Superior temporal gyrus (tissue), 1 donor: ENCODE measurements at regions not wholly inside any gene's neighbourhood (a gene's known extent, or its start where the extent isn't known, plus 50 kb on each side); places are given as distances from the start of the nearest gene placed in this dataset.

ENCODE experiments used
- DNase-seq: peaks from one replicate; pipeline ENCODE4 v3.0.0-alpha.2; 2016; ENCODE audit errors: extremely low spot score

- DNase-seq: peak; percentile 54
Measured at GRCh38 chr4:57689693-57690205, 579.6 kb upstream of the IGFBP7 start.

GRCh38 chr4:57682275-57682674, 572.1 kb upstream of the IGFBP7 start:
- DNase-seq: no peak

DNA sequence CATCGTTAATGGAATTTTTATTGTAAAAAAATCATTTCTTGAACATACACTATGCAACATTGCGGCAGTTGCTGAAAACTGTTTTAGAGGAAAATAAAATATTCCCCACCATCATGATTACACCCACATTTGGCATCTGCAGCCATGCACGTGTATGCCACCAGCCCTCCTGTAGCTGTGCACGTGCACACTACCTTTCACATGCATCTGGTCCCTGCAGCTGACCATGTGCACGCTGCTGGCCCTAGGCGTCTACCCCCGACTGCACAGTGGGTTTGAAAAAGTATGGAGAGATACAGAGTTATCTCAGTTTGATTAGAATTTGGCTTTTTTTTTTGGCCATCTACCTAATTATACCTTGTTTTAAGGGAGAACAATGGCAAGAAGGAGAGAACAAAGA, 569.8 kb upstream of the IGFBP7 start:
- no peak for DNase-seq

GRCh38 chr4:57676394-57676793, 566.2 kb upstream of the IGFBP7 start:
- DNase-seq: no peak

DNA sequence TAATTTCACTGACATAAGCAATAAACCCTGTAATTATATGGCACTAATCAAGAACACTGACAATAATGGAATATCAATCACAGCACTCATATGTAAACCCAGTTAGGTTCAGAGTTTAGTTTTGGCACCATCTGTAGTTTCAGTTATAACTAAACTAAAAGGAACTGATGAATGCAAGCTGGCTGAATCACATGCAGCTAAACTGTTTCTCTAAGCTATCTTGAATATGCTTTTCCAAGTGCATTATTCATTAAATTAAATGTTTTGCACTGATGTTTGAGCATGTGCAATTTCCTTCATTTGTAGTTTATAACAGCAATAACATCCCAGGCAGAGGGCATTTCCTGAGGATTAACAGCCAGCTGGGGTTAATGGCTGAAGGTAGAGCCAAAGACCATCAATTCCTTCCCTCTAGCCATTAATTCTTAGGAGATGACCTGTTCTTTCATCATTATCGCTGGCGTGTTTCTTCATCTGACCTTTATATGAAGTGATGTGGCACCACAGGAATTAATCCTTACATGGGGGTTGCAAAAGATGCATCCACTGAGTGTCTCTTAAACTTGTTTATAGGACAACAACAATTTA, 562.8 kb upstream of the IGFBP7 start:
- DNase-seq: no peak

GRCh38 chr4:57668621-57669020, 558.4 kb upstream of the IGFBP7 start:
- DNase-seq: no peak

GRCh38 chr4:57665806-57666205, 555.6 kb upstream of the IGFBP7 start:
- no peak for DNase-seq

DNA sequence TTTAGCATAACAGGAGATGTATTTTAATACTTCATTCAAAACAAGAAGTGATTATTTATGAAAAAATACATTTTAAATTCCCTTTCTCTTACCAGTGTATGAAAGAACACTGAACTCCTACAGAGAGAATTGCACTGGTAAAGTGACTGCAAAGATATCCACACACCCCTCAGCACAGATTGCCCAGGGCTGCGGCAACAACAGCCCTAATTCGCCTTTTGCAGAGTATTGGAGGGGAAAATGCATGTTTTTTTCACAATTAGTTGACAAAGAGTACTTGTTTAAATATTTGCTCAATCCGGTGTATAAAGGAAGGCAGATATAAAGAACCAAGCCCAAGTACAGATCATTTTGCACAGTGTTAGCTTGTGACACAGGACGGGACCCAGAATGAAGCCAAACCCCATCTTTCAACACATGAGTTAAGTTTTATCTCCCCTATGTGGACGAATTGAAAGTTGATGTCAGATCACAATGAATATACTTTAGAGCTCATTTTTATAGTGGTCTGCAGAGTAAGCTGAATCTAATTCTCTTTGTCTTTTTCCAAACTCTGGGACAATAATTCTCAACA, 551.4 kb upstream of the IGFBP7 start:
- no peak for DNase-seq

- DNase-seq: no peak
Measured at GRCh38 chr4:57658673-57659072, 548.5 kb upstream of the IGFBP7 start.

DNA sequence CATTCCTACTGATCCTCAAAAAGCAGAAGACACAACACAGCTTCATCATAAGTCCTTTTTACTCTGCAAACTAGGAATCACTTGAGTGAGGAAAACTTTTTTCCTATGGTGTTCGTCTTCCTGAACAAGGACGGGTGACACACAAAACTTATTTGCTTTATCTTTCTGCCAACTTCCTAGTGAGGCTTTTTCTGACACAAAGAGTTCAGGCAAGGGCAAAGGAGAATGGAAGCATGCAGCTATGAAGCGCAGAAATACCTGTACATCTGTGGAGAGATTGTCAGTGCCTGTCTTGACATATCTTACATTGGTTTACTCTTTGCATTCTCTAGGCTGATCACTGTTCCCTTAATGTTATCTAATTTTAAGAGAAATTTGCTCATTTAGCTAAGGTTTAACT, 548.0 kb upstream of the IGFBP7 start:
- no peak for DNase-seq

DNA sequence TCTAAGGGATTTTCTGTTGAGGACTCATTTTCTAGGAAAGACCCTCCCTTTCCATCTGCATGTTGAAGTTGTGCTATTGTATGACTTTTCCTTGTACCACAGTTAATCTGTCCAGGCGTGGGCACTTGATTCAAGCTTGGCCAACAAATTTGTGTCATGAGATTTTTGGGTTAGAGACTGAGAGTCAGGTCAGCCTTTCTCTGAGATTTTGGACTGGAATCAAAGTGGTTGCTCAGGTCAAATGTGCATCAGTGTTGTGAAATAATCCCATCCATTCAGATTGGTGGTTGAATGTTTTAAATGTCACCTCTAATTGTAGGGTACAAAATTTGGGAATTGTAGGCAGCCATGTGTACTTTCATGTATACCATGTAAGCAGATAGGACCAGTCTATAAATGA, 545.2 kb upstream of the IGFBP7 start:
- no peak for DNase-seq

- DNase-seq: no peak
Measured at GRCh38 chr4:57652779-57653178, 542.6 kb upstream of the IGFBP7 start.

DNA sequence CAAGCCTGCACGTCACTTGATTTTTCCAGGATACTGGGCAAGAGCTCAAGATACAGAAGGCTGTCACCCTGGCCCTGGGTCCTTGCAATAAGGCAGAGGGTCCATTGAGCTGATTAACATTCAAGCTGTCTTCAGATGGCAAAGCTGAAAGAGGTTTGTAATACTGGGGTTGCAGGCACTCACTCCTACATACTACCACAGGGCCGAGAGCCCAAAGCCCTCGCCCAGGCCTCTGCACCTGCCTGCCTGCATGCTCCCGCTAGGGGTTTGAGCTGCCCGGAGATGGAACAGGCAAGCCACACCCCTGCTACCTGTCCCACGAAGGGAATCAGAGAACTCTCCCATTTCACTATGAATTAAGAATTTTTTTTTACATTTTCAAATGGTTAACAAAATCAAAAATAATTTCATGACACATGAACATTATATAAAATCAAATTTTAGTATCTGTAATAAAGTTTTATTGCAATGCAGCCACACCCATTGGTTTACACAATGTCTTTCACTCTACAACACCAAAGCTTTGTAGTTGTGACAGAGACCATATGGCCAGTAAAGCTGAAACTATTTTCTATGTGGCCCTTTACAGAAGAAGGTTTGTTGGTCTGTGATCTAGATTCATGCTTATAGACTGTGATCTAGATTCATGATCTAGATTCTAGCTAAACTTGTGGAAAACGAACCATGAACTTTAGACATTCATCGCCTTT, 530.4 kb upstream of the IGFBP7 start:
- DNase-seq: no peak

- no peak for DNase-seq
Measured at GRCh38 chr4:57639561-57640382, 529.6 kb upstream of the IGFBP7 start.

- DNase-seq: no peak
Measured at GRCh38 chr4:57635910-57636309, 525.7 kb upstream of the IGFBP7 start.

- no peak for DNase-seq
Measured at GRCh38 chr4:57633212-57633859, 523.2 kb upstream of the IGFBP7 start.

DNA sequence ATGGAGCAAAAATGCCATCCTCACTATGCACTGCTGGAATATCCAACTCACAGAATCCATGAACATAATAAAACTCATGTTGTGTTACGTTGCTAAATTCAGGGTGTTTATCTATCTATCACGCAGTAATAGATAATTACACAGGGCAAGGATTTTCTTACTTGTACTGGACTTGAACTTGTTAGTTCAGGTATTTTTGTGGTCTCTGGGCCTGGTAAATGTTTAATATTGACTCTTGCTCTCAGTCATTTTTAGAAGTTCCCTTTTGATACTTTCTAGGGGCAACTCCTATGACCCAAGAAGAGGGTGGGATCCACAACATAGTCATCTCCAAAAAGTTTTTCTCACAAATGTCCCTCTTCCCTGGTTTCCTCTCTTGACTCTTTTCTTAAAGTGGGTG, 522.4 kb upstream of the IGFBP7 start:
- DNase-seq: no peak

GRCh38 chr4:57631147-57631546, 521.0 kb upstream of the IGFBP7 start:
- no peak for DNase-seq

DNA sequence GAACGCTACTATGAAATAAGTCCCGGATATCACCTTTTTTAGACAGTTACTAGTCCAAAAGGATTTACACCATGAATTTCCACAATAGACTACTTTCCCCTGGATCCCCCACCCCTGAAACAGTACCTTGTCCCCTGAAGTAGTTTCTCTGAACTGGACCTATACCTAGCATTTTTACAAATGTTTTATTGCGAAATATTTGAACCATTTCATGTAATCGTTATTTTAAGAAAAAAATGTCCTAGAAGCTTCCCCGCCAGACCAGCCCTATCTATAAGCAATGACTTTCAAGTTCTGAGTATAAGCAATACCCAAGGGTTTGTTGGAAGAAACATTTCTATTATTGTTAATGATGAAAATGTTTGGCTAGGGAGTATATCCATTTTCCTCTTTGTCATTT, 517.8 kb upstream of the IGFBP7 start:
- no peak for DNase-seq

DNA sequence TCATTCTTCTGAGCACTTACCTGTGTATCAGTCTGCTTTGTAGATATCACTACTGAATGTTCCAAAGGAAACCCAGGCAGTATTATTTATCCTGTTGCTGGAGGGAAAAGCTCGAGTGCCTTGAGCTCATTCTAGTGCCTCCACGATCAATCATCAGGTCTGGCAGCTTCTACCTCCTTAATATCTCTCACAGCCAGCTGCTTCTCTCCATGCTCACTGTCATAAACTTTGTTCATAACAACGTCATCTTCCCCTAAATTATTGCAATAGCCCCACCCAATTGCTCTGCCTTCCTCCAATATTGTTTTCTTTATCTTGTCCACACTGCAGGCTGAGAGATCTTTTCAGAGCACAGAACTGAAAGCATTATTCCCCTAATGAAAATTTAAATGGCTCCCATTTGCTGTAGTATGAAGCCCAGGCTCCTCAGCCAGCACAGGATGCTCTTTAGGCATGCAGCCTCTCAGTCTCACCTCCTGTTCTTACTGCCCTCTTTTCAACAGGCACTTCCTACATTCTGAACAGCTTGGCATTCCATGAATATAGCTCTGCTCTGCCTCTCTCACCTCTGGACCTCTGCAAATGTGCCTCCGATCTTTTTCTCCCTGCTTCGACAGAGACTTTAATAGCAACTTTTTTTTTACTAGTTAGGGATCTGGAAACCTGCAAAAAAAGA, 504.2 kb upstream of the IGFBP7 start:
- DNase-seq: no peak

DNA sequence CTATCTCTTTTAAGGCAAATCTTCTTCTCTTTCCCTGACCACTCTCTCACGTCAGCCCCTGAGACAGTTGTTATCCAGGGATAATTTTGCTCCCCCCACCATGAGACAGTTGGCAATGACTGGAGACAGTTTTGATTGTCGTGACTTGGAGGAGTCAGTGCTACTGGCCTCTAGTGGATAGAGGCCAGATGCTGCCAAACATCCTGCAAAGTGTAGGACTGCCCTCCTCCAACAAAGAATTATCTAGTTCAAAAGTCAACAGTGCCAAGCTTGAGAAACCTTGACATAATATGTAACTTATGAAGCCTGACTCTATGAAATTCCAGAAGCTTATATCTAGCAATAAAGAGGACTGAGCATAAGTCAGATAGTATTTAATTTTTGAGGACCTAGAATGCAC, 502.1 kb upstream of the IGFBP7 start:
- no peak for DNase-seq
